GM12872 (cell line): ENCODE measurements at regions not wholly inside any gene's neighbourhood (a gene's known extent, or its start where the extent isn't known, plus 50 kb on each side); places are given as distances from the start of the nearest gene placed in this dataset.

ENCODE experiments used
- CTCF ChIP-seq: IDR thresholded peaks from 3 replicates; pipeline ENCODE4 v1.5.1; 2011; ENCODE audit warnings: low read depth, mild to moderate bottlenecking, low read length, moderate library complexity; ENCODE audit not compliant: insufficient read depth

- no peak for TF ChIP-seq CTCF
Observed at GRCh38 chr21:27329255-27329851, 362.5 kb upstream of the ADAMTS5 start.

GRCh38 chr21:27326301-27326700 lies 359.4 kb upstream of the ADAMTS5 start:
- no peak for TF ChIP-seq CTCF

- no peak for TF ChIP-seq CTCF
Observed at GRCh38 chr21:27323331-27323730, 356.4 kb upstream of the ADAMTS5 start.

- no peak for TF ChIP-seq CTCF
Observed at GRCh38 chr21:27321791-27322190, 354.9 kb upstream of the ADAMTS5 start.

- no peak for TF ChIP-seq CTCF
Observed at GRCh38 chr21:27320868-27321267, 354.0 kb upstream of the ADAMTS5 start.

- no peak for TF ChIP-seq CTCF
Observed at GRCh38 chr21:27315373-27315772, 348.5 kb upstream of the ADAMTS5 start.

- no peak for TF ChIP-seq CTCF
Observed at GRCh38 chr21:27314131-27314530, 347.2 kb upstream of the ADAMTS5 start.
